Left cardiac atrium (tissue), 4 donors: ENCODE measurements at regions not wholly inside any gene's neighbourhood (a gene's known extent, or its start where the extent isn't known, plus 50 kb on each side); places are given as distances from the start of the nearest gene placed in this dataset.
A peak's percentile ranks its signal among the peaks of the same experiment; 100 is the strongest.
"Not testable (repeated sequence)": the region's sequence is repeated elsewhere in the genome, so short reads cannot be mapped to it uniquely, and the experiment has no call there.

Experiments
- ATAC-seq, 2 donors: fragments of 200-7000 bp; cut with Tn5 transposase; one replicate each; pipeline ENCODE4 v1.9.1; 2020; ENCODE audit warnings: mild to moderate bottlenecking in 2 of 2, moderate library complexity in 2 of 2
- DNase-seq: peaks from one replicate; pipeline ENCODE4 v3.0.0-alpha.2; 2020
- intact Hi-C, 2 donors: fragments of 100-400 bp; cut with DNase I; formaldehyde crosslinking; loops; one replicate each; pipeline versions ENCODE4 v1.14.1 to v1.15.1; 2022 to 2023
- donor health status: DM: no; HTN: yes; CAD: no.
- donor health status: DM: no; HTN: yes; CAD: no; lungs with severe emphysema.
- donor health status: DM: yes; HTN: yes; CAD: no.
- donor health status: Dilated cardiomyopathy.

DNA sequence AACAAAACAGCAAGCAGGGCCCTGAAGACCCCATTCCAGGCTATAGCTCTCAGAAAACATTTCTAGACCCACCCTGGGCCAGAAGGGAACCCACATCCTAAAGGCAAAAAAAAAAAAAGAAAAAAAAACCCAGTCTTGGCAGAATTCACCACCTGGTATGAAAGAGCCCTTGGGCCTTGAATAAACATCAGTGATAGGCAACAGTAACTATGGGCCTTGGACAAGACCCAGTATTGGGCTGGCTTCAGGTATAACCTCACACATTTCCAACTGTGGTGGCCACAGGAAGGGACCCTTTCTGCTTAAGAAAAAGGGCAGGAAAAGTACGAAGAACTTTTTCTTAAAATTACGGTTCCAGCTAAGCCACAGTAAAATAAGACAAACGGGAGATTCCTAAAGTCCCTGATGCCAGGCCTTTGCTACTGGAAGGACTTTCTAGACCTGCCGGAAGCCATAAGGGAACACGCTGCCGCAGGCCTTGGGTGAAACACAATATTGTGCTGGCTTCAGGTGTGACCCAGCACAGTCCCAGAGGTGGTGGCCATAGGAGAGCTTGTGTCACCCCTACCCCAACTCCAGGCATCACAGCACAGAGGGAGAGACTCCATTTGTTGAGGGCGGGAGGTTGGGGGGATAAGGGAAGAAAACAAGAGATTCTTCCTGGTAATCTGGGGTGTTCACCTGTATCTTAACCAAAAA is 505.2 kb upstream of the RGMB start:
- ATAC-seq (no peak), DNase-seq (no peak)
- intact Hi-C loops = no loop called here

- intact Hi-C loops = no loop called here
- ATAC-seq (no peak), DNase-seq (no peak)
Measured at GRCh38 chr5:98275980-98276379, 497.5 kb upstream of the RGMB start.

GRCh38 chr5:98282521-98282920 is 490.9 kb upstream of the RGMB start:
- ATAC-seq (no peak), DNase-seq (no peak)
- intact Hi-C loops = no loop called here

DNA sequence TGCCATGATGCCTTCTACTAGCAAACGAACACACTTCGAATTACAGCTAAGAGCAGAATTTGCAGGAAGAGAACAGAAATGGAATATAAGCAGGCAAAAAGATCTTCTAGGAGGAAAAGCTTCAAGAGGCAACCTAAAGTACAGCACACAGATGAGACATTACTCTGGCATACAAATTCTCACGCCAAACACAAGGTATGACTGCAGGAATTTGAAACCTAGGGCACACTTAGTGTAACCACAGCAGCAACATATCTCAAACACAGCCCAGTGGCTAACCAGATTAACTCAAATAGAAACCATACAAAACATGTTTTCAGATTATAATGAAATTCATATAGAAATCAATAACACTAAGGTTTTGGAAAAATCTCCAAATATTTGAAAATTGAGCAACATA is 481.0 kb upstream of the RGMB start:
- intact Hi-C loops = no loop called here
- no peak for DNase-seq
- ATAC-seq = no peak

DNA sequence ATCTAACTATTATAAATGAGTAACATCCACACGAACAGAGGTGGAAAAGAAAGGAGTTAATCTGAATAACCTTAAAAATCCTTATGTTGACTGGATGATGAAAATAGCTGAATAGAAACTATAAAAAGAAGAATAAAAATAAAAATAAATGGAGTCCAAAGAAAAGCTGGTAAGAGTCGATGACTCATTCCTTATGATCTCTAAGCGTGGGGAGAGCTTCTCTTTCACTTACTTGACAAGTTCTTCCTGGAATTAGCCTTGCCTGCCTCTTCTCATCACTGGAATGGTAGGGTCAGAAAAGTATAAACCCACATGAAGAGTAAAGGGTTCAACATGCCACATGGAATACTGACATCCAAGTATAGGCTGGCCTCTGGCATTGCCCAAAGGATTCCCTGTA is 477.0 kb upstream of the RGMB start:
- DNase-seq (no peak), ATAC-seq (no peak)
- intact Hi-C loops = no loop called here

GRCh38 chr5:98299435-98299834 is 474.0 kb upstream of the RGMB start:
- intact Hi-C loops = no loop called here
- ATAC-seq (no peak), DNase-seq (no peak)

DNA sequence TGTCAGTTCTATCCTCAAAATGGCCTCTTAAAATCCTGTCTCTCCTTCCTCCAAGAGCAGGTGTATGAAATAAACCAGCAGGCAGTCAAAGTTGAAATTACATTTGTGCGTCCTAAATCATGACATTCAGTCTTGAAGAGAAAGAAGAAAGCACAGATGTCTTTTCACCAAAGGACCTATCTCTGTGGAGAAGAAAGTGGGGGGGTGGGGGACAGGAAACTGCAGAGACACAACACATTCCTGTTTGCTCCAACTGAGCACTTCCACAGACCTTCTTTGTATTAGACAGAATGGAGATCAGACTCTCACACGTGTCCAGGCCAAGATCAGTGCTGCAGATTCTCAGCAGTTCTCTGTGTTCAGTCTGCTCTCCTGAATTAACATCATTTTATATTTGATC is 471.9 kb upstream of the RGMB start:
- intact Hi-C loops = no loop called here
- no peak for DNase-seq
- no peak for ATAC-seq

DNA sequence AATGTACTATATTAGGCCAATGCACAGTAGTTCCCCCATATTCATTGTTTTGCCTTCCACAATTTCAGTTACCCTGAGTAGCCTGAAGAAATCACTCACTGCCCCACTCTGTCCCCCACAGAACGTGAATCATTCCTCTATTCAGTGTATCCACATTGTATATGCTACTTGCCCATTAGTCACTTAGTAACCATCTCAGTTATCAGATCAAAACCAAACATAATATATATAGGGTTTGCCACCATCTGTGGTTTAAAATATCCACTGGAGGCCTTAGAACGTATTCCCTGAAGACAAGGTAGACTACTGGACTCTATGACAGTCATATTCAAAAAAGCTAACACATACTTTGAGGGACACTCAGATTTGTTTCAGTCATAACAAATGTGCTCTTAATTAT is 465.7 kb upstream of the RGMB start:
- DNase-seq (no peak), ATAC-seq (no peak)
- intact Hi-C loops = no loop called here

- DNase-seq (no peak), ATAC-seq (no peak)
- intact Hi-C loops = no loop called here
Measured at GRCh38 chr5:98308231-98308630, 465.2 kb upstream of the RGMB start.

DNA sequence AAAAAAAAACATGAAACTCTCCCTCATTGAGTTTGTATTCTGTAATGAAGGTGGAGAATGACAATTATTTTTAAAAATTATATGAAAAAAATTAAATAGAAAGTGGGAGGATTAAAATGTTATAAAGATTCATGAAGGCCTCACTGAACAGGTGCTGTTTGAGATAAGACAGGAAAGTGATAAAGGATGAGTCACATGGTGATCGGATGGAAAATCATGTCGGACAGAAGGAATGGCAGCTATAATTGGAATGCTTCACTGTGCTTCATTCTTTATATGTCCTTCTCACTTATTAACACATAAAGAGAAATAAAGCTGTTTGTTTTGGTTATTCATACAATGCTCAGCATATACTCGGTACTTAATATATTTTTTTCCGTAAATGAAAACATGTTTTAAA is 464.5 kb upstream of the RGMB start:
- intact Hi-C loops = no loop called here
- DNase-seq (no peak), ATAC-seq (no peak)

DNA sequence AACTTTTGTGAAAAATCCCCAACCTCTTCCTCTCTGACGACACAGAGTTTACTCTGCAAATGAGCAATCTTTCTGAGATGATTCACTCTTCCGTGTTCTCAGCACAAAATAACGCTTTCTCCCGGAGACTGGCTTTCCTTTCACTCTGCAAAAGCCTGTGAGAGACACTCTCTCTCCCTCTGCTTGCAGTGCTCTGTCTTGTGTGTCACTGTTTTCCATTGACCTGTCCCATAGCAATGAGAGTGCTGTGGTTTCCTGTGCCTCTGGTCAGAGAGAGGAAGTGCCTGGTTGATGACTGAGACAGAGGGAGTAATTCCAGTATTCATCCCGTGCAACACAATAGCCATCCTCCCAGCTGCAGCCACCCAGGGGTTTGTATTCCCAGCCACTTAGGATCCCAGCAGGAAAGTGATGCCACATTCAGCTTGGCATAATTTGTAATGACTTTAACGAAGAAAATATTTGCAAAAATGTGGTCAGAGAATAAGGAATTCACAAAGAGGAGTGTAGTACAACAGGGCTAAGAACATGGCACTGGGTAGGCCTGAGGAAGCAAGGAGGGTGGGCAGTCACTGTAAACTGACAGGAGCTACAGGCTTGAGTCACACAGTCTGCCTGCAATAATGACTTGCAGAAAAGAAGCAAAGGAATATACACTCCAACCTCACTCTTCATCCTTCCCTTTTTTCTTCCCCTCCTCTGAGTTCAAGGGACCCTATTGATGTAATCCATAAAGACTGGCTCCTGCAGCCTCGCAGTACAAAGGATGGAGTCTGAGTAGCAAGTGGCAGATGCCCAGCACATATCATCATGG is 463.5 kb upstream of the RGMB start:
- ATAC-seq (peak; percentile 59 to 88), DNase-seq (peak; percentile 12)
- intact Hi-C loops = no loop called here

DNA sequence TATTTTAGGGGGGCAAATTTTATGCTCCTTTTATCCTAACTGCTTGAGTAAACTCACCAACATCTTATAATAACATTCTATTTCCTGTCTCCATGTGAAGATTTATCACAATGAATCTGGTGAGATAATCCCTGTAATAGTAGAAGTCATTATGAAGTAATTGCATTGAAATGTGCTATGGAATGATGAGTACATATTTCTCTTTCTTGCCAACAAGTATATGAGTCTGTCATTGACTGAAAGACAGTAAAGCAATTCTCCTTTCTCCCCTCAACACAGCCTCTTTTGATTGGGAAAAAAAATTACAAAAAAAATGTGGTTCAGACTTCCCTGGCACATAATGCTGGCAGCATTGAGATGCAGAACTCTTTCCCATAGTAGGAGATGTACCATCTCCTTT is 459.2 kb upstream of the RGMB start:
- intact Hi-C loops = no loop called here
- DNase-seq (no peak), ATAC-seq (no peak)

- intact Hi-C loops = no loop called here
- DNase-seq = no peak
- no peak for ATAC-seq
Measured at GRCh38 chr5:98318386-98318785, 455.1 kb upstream of the RGMB start.

DNA sequence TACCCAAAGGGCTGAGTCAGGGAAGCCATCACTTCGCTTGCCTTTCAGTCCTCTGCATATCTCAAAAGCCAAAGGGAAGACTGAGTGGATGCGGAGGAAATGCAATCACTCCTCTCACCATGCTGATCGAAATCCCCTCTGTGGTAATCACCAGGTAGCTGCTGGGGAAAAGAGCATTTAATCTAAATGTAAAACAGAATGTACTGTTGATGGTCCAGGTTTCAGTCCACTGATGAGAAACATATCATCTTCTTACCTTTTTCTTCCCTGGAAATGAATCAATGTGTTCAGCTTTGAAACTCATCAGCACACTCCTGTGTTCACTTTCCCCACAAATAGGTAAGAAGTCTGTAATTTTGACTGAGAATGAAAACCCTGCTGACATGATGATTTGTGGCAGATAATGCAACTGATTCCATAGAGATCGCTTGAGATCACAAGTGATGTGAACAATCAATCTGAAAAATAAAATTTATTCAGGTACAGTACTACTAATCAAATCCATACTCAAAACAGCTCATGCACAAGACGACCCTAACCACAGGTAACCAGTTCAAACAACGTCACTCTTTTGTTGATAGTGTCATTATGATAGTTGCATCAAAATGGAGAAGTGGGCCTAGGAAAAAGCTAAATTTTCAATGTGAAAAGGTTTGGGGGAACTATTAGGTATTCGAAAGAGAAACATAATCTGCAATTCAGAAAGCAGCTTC is 454.0 kb upstream of the RGMB start:
- intact Hi-C loops = no loop called here
- no peak for DNase-seq
- ATAC-seq = no peak

- no peak for ATAC-seq
- no peak for DNase-seq
- intact Hi-C loops = no loop called here
Measured at GRCh38 chr5:98320343-98320742, 453.1 kb upstream of the RGMB start.

DNA sequence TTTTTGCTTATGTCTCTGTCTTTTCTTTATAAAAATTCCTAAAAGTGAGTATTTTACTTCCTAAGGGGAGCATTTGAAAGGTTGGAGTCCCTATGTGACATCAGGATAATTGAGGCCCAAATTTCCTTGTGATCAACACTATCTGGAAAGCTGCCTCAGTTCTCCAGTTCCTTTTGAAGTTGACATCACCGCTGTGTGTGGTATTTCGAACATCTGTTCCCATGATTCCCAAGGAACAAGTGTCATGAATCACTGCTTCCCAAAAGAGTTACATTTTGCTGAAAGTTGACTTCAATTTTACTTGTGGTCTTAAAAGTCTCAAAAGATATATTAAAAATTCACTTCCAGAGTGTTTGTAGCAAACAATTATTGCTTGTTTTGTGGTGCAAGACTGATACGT is 452.1 kb upstream of the RGMB start:
- DNase-seq (no peak), ATAC-seq (no peak)
- intact Hi-C loops = no loop called here

GRCh38 chr5:98325187-98325586 is 448.3 kb upstream of the RGMB start:
- intact Hi-C loops, ATAC-seq, DNase-seq: not testable (repeated sequence)

- no peak for ATAC-seq
Measured at GRCh38 chr5:98328015-98328414, 445.4 kb upstream of the RGMB start.

DNA sequence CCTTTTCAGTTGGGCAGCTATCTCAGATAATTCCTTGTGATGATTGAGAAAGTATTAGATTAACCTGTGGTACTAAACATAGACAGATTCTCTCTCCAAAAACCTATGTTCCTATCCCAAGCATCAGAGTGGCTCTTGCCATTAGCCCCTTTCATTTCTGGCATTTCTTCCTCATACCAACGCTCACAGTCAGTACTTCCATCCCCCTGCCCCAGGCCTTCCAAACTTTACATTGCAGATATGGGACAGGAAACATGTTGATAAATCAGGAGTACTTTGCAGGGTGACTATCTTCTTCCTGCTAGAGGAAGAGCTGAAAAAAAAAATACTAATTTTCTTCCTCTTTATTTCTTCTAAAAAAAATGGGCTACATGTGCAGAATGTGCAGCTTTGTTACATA is 442.6 kb upstream of the RGMB start:
- DNase-seq = no peak
- ATAC-seq = no peak
- intact Hi-C loops = no loop called here

More at GRCh38 chr5:98328015-98328414, 445.4 kb upstream of the RGMB start:
- intact Hi-C loops = no loop called here
- DNase-seq = no peak

GRCh38 chr5:98333921-98334320 is 439.5 kb upstream of the RGMB start:
- ATAC-seq (no peak), DNase-seq (no peak)
- intact Hi-C loops = no loop called here
